Skeletal muscle cell (primary cell): ENCODE measurements at regions not wholly inside any gene's neighbourhood (a gene's known extent, or its start where the extent isn't known, plus 50 kb on each side); places are given as distances from the start of the nearest gene placed in this dataset.
A peak's percentile ranks its signal among the peaks of the same experiment; 100 is the strongest.

Experiments
- DNase-seq: peaks from one replicate; pipeline ENCODE4 v3.0.0-alpha.2; 2010; ENCODE audit warnings: low read depth
- H3K4me3 ChIP-seq: 2 replicates; pipeline ENCODE4 v1.5.1; 2011; ENCODE audit warnings: low read depth, mild to moderate bottlenecking, control low read depth, low read length, moderate library complexity

GRCh38 chr14:22479776-22480464, 109.1 kb downstream of the DAD1 start:
- DNase-seq = no peak
- H3K4me3 ChIP-seq = no peak overlapping the region

DNA sequence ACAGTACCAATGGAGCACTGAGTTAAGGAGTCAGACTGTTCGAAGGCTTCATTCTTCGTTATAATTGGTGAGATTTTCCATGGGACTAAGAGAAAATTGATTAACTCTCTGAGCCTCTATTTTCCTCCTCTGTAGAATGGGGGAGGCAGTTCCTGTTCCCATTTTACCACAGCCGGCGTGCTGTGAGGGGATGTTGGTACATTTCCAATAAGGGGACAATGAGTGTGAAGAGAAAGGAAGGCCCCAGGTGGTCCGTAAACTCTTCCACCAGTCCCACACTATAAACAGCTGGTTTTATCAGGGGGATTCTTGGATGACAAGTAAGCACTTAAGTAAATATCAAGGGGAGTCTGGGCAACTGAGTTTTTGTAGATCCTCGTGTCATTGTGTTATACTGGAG, 109.9 kb downstream of the DAD1 start:
- no peak for DNase-seq
- no peak overlapping the region for H3K4me3 ChIP-seq

DNA sequence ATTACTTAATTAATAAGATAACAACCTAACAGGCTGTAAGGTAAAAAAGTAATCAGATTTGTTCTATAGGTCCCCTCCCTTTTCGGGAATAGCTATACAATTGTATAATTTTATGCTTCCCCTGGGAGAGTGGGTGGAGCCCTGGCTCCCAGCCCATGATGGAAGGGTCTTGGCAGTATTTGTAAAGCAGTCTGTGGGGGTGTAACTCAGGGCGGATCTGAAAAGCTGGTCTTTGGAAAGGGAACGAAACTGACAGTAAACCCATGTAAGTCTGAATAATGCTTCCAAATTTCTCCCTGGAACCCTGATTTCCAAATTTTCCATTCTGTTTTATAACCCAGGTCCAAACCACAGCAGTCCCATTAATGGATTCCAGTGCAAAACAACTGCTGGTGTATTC, 110.4 kb downstream of the DAD1 start:
- peak; percentile 43 for DNase-seq
- no peak overlapping the region for H3K4me3 ChIP-seq

GRCh38 chr14:22478247-22478646, 110.8 kb downstream of the DAD1 start:
- no peak overlapping the region for H3K4me3 ChIP-seq
- DNase-seq = no peak

- no peak for DNase-seq
- no peak overlapping the region for H3K4me3 ChIP-seq
Observed at GRCh38 chr14:22477569-22478194, 111.3 kb downstream of the DAD1 start.

DNA sequence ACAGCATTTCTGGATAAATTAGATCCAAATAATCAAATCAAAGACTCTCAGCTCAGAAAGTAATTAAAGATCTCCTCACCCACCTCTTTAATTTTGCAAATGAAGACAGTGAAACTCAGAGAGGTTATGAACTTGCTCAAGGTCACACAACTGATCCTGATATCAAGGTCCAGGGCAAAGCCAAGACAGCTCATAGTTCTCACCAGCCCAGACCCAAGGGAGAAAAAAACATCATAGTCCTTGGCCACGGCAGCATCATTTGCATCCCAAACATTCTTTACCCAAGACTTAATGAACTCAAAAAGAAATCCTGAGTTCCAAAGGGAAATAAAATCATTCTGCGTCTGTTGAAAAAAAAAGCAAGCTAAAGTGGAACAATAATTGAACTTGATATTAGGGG, 112.1 kb downstream of the DAD1 start:
- no peak overlapping the region for H3K4me3 ChIP-seq

GRCh38 chr14:22476005-22476751, 112.8 kb downstream of the DAD1 start:
- no peak overlapping the region for H3K4me3 ChIP-seq
- DNase-seq = no peak

More for the DNA sequence above, 112.1 kb downstream of the DAD1 start:
- DNase-seq = no peak

GRCh38 chr14:22475381-22475780, 113.6 kb downstream of the DAD1 start:
- no peak overlapping the region for H3K4me3 ChIP-seq
- no peak for DNase-seq

DNA sequence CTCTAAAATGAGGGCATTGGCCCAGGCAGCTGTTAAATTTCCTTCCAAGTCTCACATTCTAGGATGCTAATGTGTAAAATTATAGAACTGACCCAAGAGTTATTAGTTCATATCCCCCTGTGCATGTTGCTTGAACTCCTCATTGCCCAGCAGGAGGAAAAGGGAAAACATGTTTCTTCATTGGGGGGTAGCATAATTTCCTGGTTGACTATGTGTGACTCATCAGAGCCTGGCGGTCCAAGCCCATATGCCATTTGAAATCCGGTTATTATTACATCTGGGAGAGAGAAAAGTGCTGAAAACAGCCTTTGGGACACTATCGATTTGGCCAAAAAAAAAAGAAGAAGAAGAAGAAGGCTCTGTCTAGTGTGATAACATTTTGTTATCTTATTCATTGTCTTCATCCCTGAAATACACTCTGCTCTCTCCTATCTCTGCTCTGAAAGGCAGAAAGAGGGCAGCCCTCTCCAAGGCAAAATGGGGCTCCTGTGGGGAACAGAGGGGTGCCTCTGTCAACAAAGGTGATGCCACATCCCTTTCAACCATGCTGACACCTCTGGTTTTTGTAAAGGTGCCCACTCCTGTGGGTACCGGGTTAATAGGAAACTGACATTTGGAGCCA, 114.2 kb downstream of the DAD1 start:
- no peak for DNase-seq

DNA sequence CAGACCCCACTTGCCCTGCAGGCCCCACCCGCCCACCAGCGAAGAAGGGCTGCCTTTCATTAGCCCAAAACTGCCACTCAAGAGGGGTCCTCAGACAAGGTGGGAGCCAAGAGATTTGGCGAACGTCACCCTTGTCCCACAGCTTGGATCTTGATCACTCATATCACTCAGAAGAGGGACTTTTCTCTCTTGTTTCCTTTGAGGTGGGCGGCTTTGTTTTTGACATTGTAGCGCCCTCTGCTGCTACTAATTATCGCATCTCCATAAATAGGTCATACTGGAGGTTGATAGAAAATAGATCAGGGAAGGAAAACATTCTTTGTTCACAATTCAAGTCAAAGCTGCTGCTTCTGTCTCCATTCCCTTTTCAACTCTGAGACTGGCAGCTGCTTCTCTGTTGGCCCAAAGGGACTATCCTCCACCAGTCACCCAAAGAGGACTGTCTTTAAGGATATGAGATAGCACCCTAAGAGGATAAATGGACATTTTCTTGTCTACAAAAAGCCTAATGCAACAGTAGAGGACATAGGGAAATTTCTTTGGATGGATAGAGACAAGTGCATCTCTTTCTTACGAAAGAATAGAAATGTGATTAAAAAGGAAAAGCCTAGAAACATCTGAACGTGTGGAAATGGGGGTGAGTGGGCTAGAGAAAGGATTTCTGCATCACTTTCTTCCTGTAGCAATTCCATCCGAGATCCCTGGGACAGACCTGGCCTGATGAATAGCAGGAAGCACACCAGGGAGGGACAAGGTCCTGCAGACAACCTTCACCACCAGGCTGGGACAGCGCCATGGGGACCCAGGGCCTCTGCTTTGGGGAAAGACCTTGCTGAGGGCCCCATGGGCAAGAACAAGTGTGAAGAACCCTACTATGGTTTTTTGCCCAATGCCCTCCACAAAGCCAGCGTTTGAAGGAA, 115.8 kb downstream of the DAD1 start:
- DNase-seq = no peak
- no peak overlapping the region for H3K4me3 ChIP-seq

More for the DNA sequence above, 114.2 kb downstream of the DAD1 start:
- H3K4me3 ChIP-seq = no peak overlapping the region

GRCh38 chr14:22472466-22472865, 116.6 kb downstream of the DAD1 start:
- DNase-seq = no peak
- no peak overlapping the region for H3K4me3 ChIP-seq

DNA sequence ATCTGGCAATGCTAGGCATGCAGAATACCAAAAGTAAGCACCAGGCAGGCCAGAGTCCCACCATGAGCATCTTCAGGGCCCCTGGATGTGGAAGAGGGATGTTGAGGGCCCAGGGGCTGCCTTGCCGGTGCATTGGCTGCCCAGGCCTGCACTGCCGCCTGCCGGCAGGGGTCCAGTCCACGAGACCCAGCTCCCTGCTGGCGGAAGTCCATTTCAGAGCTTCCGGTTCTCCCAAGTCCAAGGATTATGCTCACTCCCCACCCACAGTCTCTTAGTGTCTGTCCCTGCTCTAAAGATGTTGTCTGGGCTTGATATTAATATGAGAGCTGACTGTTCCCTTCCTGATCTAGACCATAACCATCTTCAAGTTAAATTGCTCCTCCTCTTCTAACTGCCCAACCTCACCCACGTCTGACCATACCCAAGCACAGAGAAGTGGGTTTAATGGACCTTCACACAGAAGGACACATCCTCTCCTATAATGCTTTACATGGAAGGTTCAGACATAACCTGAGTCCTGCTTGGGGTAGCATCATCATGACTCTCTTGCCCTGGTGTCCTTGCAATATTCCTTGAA, 117.4 kb downstream of the DAD1 start:
- no peak for DNase-seq
- no peak overlapping the region for H3K4me3 ChIP-seq

DNA sequence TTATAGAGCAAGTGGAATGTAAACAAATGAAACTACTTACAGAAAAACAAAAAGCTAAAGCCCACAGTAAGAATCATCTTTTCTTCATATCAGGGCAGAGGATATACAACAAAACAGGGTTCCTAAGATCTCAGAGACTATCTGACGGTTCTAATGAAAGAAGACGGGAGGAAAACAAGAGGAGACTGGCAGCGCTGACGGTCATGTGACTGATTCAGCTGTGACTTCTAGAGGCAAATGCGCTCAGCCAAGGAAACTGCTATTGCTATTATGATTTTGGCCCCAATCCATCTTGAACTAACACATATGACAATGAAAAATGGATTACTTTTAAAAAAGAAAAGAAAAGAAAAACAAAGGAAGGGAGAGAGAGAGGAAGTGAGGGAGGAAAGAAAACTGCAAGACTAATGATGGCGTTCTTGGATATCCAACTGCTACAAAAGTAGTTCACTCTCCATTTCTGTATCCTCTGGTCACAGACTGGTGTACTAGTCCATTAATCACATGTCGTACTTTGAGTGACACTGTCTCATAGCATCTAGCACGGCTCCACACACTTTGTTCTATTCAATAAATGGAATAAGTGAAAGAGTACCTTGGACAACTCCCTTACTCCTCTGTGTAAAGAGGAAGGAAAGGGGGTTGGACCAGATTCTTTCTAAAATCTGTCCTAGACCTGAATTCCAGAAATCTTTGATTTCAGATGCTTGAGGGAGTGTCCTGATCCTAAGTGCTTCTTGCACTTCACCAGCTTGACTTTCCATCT, 119.3 kb downstream of the DAD1 start:
- DNase-seq = no peak
- H3K4me3 ChIP-seq = no peak overlapping the region

GRCh38 chr14:22468830-22469229, 120.2 kb downstream of the DAD1 start:
- DNase-seq = no peak
- H3K4me3 ChIP-seq = no peak overlapping the region

GRCh38 chr14:22466491-22466890, 122.5 kb downstream of the DAD1 start:
- DNase-seq = no peak
- H3K4me3 ChIP-seq = no peak overlapping the region

DNA sequence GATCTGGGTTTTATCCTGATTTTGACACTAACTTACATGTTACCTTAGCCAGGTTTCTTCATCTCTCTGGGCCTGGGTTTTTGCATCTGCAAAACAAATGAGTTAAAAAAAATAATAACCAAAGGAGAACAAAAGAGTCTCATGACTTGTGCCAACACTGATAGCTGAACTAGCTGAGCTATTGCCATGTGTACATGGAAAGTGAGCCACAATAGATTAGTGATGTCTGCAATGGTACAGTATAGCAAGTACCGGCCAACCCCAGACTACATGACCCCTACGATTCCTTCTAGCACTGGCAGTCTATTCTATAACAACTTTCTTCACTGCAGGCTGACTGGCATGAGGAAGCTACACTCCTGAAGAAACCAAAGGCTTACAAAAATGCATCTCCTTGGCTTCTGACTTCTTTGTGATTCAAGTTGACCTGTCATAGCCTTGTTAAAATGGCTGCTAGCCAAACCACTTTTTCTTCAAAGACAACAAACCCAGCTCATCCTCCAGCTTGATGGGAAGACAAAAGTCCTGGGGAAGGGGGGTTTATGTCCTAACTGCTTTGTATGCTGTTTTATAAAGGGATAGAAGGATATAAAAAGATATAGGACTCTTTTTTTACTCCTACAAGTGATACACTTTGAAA, 123.7 kb downstream of the DAD1 start:
- H3K4me3 ChIP-seq = no peak overlapping the region
- no peak for DNase-seq

GRCh38 chr14:22464422-22465142, 124.4 kb downstream of the DAD1 start:
- DNase-seq = no peak
- H3K4me3 ChIP-seq = no peak overlapping the region
